Left ventricle myocardium inferior (tissue), 1 donor: ENCODE measurements at regions not wholly inside any gene's neighbourhood (a gene's known extent, or its start where the extent isn't known, plus 50 kb on each side); places are given as distances from the start of the nearest gene placed in this dataset.

ENCODE experiments used
- DNase-seq: peaks from one replicate; pipeline ENCODE4 v3.0.0-alpha.2; 2020
- H3K27ac ChIP-seq: fragments of 200-600 bp; replicated peaks from 2 replicates; pipeline ENCODE4 v1.8.0; 2021
- H3K27me3 ChIP-seq: fragments of 200-600 bp; 2 replicates; pipeline ENCODE4 v1.8.0; 2021; ENCODE audit warnings: low read depth
- H3K36me3 ChIP-seq: fragments of 200-600 bp; 2 replicates; pipeline ENCODE4 v1.8.0; 2021
- H3K4me1 ChIP-seq: fragments of 200-600 bp; 2 replicates; pipeline ENCODE4 v1.8.0; 2021
- H3K4me3 ChIP-seq: fragments of 200-600 bp; 2 replicates; pipeline ENCODE4 v1.8.0; 2021; ENCODE audit warnings: mild to moderate bottlenecking, moderate library complexity
- H3K9me3 ChIP-seq: fragments of 200-600 bp; replicated peaks from 2 replicates; pipeline ENCODE4 v1.8.0; 2021
- intact Hi-C: fragments of 100-400 bp; cut with micrococcal nuclease; formaldehyde crosslinking; loops from one replicate; pipeline ENCODE4 v1.11.0; 2022
- TF ChIP-seq, protein P1 (sequence below): fragments of 200-600 bp; IDR thresholded peaks from 2 replicates; pipeline ENCODE4 v1.8.0; 2021; ENCODE audit warnings: antibody characterized with exemption, mild to moderate bottlenecking, borderline replicate concordance
- donor health status: DM: no; HTN: yes; CAD: no; lungs with severe emphysema.

DNA sequence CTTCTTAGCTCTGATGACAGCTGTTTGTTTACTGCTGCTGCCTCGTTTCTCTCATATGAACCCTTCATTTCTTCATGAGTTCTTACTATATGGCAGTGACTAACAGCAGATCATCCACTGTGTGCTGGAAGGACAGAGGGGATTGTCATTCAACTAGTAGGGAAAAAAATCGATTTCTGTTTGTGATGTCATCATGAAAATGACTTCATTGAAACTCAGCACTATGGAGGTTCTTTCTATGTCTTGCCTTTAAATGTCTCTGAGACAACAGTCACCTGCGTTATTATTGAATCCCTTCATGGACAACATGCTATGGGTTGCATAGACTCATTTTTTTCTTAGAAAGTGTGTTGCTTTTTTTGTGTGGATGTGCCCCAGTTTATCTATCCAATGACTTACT lies 394.4 kb downstream of the DOK5 start:
- no peaks in the 10 kb centered on the region for H3K4me1 ChIP-seq
- H3K27me3 ChIP-seq: no peaks in the 10 kb centered on the region
- TF ChIP-seq, protein P1, sequence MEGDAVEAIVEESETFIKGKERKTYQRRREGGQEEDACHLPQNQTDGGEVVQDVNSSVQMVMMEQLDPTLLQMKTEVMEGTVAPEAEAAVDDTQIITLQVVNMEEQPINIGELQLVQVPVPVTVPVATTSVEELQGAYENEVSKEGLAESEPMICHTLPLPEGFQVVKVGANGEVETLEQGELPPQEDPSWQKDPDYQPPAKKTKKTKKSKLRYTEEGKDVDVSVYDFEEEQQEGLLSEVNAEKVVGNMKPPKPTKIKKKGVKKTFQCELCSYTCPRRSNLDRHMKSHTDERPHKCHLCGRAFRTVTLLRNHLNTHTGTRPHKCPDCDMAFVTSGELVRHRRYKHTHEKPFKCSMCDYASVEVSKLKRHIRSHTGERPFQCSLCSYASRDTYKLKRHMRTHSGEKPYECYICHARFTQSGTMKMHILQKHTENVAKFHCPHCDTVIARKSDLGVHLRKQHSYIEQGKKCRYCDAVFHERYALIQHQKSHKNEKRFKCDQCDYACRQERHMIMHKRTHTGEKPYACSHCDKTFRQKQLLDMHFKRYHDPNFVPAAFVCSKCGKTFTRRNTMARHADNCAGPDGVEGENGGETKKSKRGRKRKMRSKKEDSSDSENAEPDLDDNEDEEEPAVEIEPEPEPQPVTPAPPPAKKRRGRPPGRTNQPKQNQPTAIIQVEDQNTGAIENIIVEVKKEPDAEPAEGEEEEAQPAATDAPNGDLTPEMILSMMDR: no peak
- DNase-seq: no peak
- H3K9me3 ChIP-seq: no peaks in the 10 kb centered on the region
- no peaks in the 10 kb centered on the region for H3K36me3 ChIP-seq
- no peak overlapping the region for H3K27ac ChIP-seq
- no peak overlapping the region for H3K4me3 ChIP-seq
- intact Hi-C loops: no loop called here

DNA sequence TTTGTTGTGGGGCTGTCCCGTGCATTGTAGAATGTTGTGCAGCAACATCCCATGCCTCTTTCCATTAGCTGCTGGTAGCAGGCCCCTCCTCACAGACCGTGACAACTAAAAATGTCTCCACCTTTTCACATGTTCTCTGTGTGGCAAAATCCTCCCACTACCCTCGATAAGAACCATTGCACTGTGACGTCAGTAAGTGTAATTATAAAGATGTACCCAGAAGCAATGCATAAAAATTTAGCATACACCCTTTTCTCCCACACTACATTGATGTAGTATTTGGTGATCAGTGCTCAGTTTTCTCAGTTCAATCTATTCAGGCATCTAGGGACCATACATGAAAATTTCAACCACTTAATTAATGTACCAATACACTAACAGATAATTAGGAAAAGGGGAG lies 389.9 kb downstream of the DOK5 start:
- no peak overlapping the region for H3K4me3 ChIP-seq
- no peaks in the 10 kb centered on the region for H3K9me3 ChIP-seq
- intact Hi-C loops: no loop called here
- no peaks in the 10 kb centered on the region for H3K36me3 ChIP-seq
- H3K27me3 ChIP-seq: no peaks in the 10 kb centered on the region
- no peak for DNase-seq
- no peaks in the 10 kb centered on the region for H3K4me1 ChIP-seq
- H3K27ac ChIP-seq: no peak overlapping the region
- TF ChIP-seq, protein P1: no peak

DNA sequence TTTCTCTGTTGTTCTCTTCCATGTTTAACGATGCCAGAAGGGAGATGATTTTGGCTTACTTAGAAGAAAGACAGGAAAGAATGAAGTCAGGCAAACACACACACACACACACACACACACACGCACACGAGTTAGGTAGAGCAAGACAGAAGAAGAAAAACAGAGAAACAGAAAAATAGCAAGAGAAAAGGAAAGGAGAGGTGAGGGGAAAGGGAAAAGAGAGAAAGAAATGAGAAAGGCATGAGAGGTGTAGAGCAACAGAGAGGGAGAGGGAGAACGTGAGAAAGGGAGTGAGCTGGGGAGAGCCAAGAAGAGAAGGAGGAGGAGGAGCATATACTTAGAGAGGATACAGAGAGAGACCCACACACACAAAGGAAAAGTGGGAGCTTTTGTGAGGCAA lies 385.3 kb downstream of the DOK5 start:
- Histone ChIP-seq H3K4me3 (no peak overlapping the region), H3K4me1 (no peaks in the 10 kb centered on the region), H3K27ac (no peak overlapping the region), H3K9me3 (no peaks in the 10 kb centered on the region), H3K36me3 (no peaks in the 10 kb centered on the region), H3K27me3 (no peaks in the 10 kb centered on the region)
- intact Hi-C loops: no loop called here
- TF ChIP-seq, protein P1: no peak
- DNase-seq: no peak

DNA sequence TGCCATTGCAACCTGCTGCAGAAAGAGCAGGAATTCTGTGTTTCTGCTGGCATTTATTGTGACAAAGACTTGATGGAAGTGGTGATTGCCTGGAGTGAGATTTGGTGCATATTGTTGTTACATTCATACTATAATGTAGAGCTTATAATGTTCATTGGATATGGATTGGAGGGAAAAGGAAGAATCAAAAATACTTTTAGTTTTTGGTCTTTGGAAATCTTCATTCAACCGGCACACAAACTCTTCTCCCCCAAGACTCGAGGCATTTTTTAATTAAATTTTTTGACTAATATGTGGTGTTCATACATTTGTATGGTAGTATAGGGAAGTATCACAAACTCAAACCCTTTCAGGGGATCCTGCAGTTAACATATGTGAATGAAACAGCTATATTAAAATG lies 380.8 kb downstream of the DOK5 start:
- no peak for DNase-seq
- intact Hi-C loops: no loop called here

DNA sequence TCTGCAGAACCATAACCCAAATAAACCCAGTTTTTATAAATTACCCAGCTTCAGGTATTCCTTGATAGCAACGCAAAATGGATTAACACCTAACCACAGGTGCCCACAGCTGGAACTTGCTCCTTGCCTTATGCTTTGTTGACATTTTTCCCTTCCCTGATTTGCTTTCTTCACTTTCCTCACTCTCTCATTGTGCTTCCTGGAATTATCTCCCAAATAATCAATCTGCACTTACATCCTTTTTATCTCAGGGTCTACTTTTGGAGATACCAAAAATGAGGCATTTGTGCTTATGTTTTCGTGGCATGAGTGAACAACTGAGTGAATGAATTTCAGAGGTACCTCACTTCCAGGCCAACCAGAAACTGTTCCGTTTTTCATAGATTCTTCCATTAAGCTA lies 374.3 kb downstream of the DOK5 start:
- no peak for DNase-seq
- TF ChIP-seq, protein P1: no peak
- Histone ChIP-seq H3K4me1 (no peaks in the 10 kb centered on the region), H3K36me3 (no peaks in the 10 kb centered on the region), H3K4me3 (no peak overlapping the region), H3K27ac (no peak overlapping the region), H3K27me3 (no peaks in the 10 kb centered on the region), H3K9me3 (no peaks in the 10 kb centered on the region)
- intact Hi-C loops: no loop called here

More for the DNA sequence above, 380.8 kb downstream of the DOK5 start:
- TF ChIP-seq, protein P1: no peak
- no peak overlapping the region for H3K27ac ChIP-seq
- H3K4me1 ChIP-seq: no peaks in the 10 kb centered on the region
- no peaks in the 10 kb centered on the region for H3K9me3 ChIP-seq
- H3K36me3 ChIP-seq: no peaks in the 10 kb centered on the region
- no peak overlapping the region for H3K4me3 ChIP-seq
- no peaks in the 10 kb centered on the region for H3K27me3 ChIP-seq

DNA sequence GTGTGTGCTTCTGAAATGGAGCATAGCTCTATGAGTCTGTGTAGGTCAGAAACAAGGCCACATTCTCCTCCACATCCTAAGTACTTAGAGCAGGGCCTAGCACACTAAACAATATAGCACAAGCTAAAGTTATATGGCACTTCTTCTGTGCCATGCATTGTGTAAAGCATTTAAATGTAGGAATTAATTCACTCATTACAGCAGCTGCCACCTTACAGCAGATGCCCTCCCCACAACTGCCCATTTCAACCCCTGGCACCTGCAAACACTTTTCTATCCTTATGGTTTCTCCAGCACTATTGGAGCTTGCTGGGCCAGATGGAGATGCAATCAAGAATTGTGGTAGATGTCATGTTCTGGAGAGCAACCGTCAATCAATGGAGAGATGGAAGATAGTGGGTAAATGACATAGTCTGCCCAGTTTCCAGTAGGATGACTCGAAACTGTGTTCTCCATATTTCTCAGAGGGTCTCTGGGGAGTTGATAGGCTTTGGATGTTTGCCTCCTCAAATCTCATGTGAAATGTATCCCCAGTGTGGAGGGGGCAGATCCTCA lies 373.7 kb downstream of the DOK5 start:
- no peak for DNase-seq
- Histone ChIP-seq H3K9me3 (no peaks in the 10 kb centered on the region), H3K36me3 (no peaks in the 10 kb centered on the region), H3K4me3 (no peak overlapping the region), H3K27me3 (no peaks in the 10 kb centered on the region), H3K27ac (no peak overlapping the region), H3K4me1 (no peaks in the 10 kb centered on the region)
- intact Hi-C loops: no loop called here
- TF ChIP-seq, protein P1: no peak
